ENCODE measurements at regions not wholly inside any gene's neighbourhood (a gene's known extent, or its start where the extent isn't known, plus 50 kb on each side); places are given as distances from the start of the nearest gene placed in this dataset.

DNA sequence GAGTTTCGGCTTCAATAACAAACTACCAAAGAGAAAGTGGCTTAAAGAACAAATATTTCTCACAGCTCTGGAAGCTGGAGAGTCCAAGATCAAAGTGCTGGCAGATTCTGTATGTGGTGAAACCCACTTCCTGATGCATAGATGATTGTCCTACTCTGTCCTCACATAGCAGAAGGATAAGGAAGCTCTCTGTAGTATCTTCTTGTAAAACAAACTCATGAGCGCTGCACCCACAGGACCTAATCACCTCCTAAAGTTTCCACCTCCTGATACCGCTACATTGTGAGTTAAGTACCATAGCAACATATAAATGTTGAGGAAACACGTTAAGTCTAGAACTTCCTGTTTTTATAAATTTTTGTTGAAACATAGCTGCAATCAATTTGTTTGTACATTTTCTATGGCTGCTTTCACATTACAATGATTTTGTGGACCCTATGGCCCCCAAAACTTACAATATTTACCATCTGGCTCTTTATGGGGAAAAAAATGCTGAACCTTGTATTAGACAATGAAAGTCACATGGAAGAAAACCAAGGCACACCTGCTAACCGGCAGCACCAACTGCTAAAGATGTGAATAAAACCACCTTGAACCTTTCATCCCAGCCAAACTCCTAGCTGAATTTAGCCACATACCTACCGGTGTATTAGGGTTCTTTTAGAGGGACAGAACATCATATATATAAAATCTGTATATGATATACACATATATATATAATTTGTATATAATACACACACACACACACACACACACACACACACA lies 1423.4 kb downstream of the NCAM2 start:
- no peak overlapping the region for H3K4me2 ChIP-seq (ENCODE audit: low read depth, low read length, poor library complexity, severe bottlenecking)
- no peaks in the 10 kb centered on the region for H3K79me2 ChIP-seq (ENCODE audit: insufficient read depth, low read length)
- H3K27ac ChIP-seq (ENCODE audit: low read depth, low read length), result no peak overlapping the region
- TF ChIP-seq EZH2phosphoT487 (conservative IDR thresholded peaks at IDR 0.05; ENCODE audit: low read length), result no peak
- TF ChIP-seq, protein P1, sequence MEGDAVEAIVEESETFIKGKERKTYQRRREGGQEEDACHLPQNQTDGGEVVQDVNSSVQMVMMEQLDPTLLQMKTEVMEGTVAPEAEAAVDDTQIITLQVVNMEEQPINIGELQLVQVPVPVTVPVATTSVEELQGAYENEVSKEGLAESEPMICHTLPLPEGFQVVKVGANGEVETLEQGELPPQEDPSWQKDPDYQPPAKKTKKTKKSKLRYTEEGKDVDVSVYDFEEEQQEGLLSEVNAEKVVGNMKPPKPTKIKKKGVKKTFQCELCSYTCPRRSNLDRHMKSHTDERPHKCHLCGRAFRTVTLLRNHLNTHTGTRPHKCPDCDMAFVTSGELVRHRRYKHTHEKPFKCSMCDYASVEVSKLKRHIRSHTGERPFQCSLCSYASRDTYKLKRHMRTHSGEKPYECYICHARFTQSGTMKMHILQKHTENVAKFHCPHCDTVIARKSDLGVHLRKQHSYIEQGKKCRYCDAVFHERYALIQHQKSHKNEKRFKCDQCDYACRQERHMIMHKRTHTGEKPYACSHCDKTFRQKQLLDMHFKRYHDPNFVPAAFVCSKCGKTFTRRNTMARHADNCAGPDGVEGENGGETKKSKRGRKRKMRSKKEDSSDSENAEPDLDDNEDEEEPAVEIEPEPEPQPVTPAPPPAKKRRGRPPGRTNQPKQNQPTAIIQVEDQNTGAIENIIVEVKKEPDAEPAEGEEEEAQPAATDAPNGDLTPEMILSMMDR (IDR thresholded peaks at IDR 0.05; ENCODE audit: insufficient read depth, low read length, poor library complexity, severe bottlenecking), result no peak
- H3K4me3 ChIP-seq (ENCODE audit: insufficient read depth, low read length, poor library complexity, severe bottlenecking), result no peak overlapping the region
- peak overlapping the region; percentile 90 for H2AFZ ChIP-seq (ENCODE audit: low read depth, low read length, severe bottlenecking)
- H3K9ac ChIP-seq (ENCODE audit: low read length), result no peak overlapping the region
- no peaks in the 10 kb centered on the region; the same call in 1 of the 2 replicates for H3K36me3 ChIP-seq (ENCODE audit: low read length)
- no peaks in the 10 kb centered on the region; the same call in 1 of the 2 replicates for H3K9me3 ChIP-seq (ENCODE audit: insufficient read depth, low read length)
- no peaks in the 10 kb centered on the region for H3F3A ChIP-seq (ENCODE audit: insufficient read depth)
- H3K9me2 ChIP-seq (replicated peaks; ENCODE audit: insufficient read depth, low read length), result no peaks in the 10 kb centered on the region
- H4K20me1 ChIP-seq (ENCODE audit: low read depth, low read length), result no peaks in the 10 kb centered on the region
- no peaks in the 10 kb centered on the region for H3K27me3 ChIP-seq (ENCODE audit: low read length)

DNA sequence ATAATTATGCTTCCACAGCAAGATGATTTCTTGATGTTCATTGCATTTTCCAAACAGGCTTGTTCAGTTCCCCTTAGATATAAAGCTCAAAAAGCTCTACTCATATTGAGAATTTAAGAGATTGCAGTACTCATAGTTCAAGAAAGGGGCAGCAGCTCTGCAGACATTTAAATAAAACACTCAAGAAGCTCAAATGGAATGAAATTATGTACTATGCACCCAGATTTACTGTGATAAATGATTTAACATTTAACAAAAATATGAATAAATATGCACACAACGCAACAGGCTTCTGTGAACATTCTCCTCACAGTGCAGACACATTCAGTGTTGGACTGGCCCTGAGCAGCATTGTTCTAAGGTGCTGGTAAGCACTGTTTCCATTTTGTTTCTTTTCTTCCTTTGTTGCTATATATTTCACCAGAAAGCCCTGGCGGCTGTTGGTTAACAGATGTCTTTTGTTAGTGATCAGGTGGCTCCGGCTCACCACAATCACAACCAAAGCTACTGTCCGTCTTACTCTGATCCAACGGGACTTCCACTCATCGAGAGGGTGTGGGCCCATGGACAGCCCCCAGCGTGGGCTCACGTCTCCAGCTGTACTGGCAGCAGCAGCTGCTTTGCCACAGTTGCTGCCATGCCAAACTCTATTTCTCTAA lies 1440.3 kb downstream of the NCAM2 start:
- H3K4me2 ChIP-seq (ENCODE audit: low read depth, low read length, poor library complexity, severe bottlenecking), result peak overlapping the region; percentile 66
- peak overlapping the region; percentile 53 for H3K9ac ChIP-seq (ENCODE audit: low read length)
- no peaks in the 10 kb centered on the region for H4K20me1 ChIP-seq (ENCODE audit: low read depth, low read length)

DNA sequence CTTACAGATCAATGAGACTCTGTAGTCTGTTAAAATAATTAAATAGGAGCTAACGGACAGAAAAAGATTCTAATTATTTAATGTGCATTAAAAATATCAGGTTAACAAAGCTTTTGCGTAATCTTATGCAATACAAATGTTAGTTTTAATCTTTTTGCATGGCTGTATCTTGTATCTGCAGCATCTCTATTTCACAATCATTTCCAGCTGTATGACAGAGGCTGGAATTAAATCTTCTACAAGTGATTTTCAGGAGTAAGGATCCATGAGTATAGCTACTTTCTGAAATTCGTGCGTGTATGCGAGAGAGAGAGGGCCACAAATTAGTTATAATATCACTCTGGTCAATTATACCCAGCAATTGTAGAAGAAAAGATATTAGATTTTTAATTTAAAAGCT lies 1446.8 kb downstream of the NCAM2 start:
- no peak for TF ChIP-seq EZH2phosphoT487 (conservative IDR thresholded peaks at IDR 0.05; ENCODE audit: low read length)
- TF ChIP-seq, protein P1 (IDR thresholded peaks at IDR 0.05; ENCODE audit: insufficient read depth, low read length, poor library complexity, severe bottlenecking), result no peak
- H3K27me3 ChIP-seq (ENCODE audit: low read length), result no peaks in the 10 kb centered on the region
- H3K27ac ChIP-seq (ENCODE audit: low read depth, low read length), result no peak overlapping the region
- H3K9me2 ChIP-seq (replicated peaks; ENCODE audit: insufficient read depth, low read length), result no peaks in the 10 kb centered on the region
- H3K4me2 ChIP-seq (ENCODE audit: low read depth, low read length, poor library complexity, severe bottlenecking), result no peak overlapping the region
- H3F3A ChIP-seq (ENCODE audit: insufficient read depth), result no peaks in the 10 kb centered on the region
- no peaks in the 10 kb centered on the region for H3K36me3 ChIP-seq (ENCODE audit: low read length)
- no peaks in the 10 kb centered on the region for H3K79me2 ChIP-seq (ENCODE audit: insufficient read depth, low read length)
- no peak overlapping the region for H3K9ac ChIP-seq (ENCODE audit: low read length)
- no peak overlapping the region for H2AFZ ChIP-seq (ENCODE audit: low read depth, low read length, severe bottlenecking)
- H4K20me1 ChIP-seq (ENCODE audit: low read depth, low read length), result no peaks in the 10 kb centered on the region
- H3K4me3 ChIP-seq (ENCODE audit: insufficient read depth, low read length, poor library complexity, severe bottlenecking), result no peak overlapping the region
- no peaks in the 10 kb centered on the region for H3K9me3 ChIP-seq (ENCODE audit: insufficient read depth, low read length)

More for the DNA sequence above, 1440.3 kb downstream of the NCAM2 start:
- Histone ChIP-seq H3F3A (ENCODE audit: insufficient read depth) (peaks cover 6% of the 10 kb centered on the region; the same call in 1 of the 2 replicates), H3K79me2 (ENCODE audit: insufficient read depth, low read length) (no peaks in the 10 kb centered on the region), H3K27me3 (ENCODE audit: low read length) (no peaks in the 10 kb centered on the region), H3K27ac (ENCODE audit: low read depth, low read length) (peak overlapping the region; percentile 84), H3K9me2 (replicated peaks; ENCODE audit: insufficient read depth, low read length) (no peaks in the 10 kb centered on the region), H3K9me3 (ENCODE audit: insufficient read depth, low read length) (no peaks in the 10 kb centered on the region), H3K36me3 (ENCODE audit: low read length) (no peaks in the 10 kb centered on the region), H3K4me3 (ENCODE audit: insufficient read depth, low read length, poor library complexity, severe bottlenecking) (peak overlapping the region; percentile 24), H2AFZ (ENCODE audit: low read depth, low read length, severe bottlenecking) (peak overlapping the region; percentile 97)
- TF ChIP-seq, protein P1 (IDR thresholded peaks at IDR 0.05; ENCODE audit: insufficient read depth, low read length, poor library complexity, severe bottlenecking), result no peak
- TF ChIP-seq EZH2phosphoT487 (conservative IDR thresholded peaks at IDR 0.05; ENCODE audit: low read length), result no peak
